Naive B cell (primary cell): ENCODE measurements at regions not wholly inside any gene's neighbourhood (a gene's known extent, or its start where the extent isn't known, plus 50 kb on each side); places are given as distances from the start of the nearest gene placed in this dataset.
"Not testable (repeated sequence)": the region's sequence is repeated elsewhere in the genome, so short reads cannot be mapped to it uniquely, and the experiment has no call there.

Source experiments
- ATAC-seq, 2 donors: fragments of 150-1000 bp; cut with Tn5 transposase; 2 replicates each; pipeline ENCODE4 v1.10.0; 2021; ENCODE audit warnings: low read depth in 2 of 2, mild to moderate bottlenecking in 2 of 2, moderate library complexity in 2 of 2
- DNase-seq: peaks from one replicate; pipeline ENCODE4 v3.0.0; 2022
- H3K27ac Mint-ChIP-seq, 6 donors: one replicate each; pipeline ENCODE4 v1.8.0; 2020 to 2022; ENCODE audit warnings: mild to moderate bottlenecking in 6 of 6, mixed read lengths in 6 of 6, moderate library complexity in 5 of 6, inconsistent platforms in 2 of 6
- H3K27me3 Mint-ChIP-seq, 3 donors: one replicate each; pipeline ENCODE4 v1.8.0; 2021 to 2022; ENCODE audit warnings: mixed read lengths in 3 of 3, mild to moderate bottlenecking in 1 of 3
- H3K36me3 Mint-ChIP-seq, 2 donors: one replicate each; pipeline ENCODE4 v1.8.0; 2020 to 2022; ENCODE audit warnings: mixed read lengths in 2 of 2, inconsistent platforms in 1 of 2, mild to moderate bottlenecking in 1 of 2
- H3K4me1 Mint-ChIP-seq, 3 donors: one replicate each; pipeline ENCODE4 v1.8.0; 2020 to 2022; ENCODE audit warnings: mixed read lengths in 3 of 3, inconsistent platforms in 1 of 3, mild to moderate bottlenecking in 1 of 3, moderate library complexity in 1 of 3
- H3K4me3 Mint-ChIP-seq, 8 donors: one replicate each; pipeline ENCODE4 v1.8.0; 2020 to 2022; ENCODE audit warnings: mild to moderate bottlenecking in 8 of 8, mixed read lengths in 8 of 8, moderate library complexity in 8 of 8, inconsistent platforms in 2 of 8
- H3K9me3 Mint-ChIP-seq, 7 donors: one replicate each; pipeline ENCODE4 v1.8.0; 2020 to 2022; ENCODE audit warnings: mixed read lengths in 7 of 7, mild to moderate bottlenecking in 5 of 7, inconsistent platforms in 2 of 7, moderate library complexity in 1 of 7

DNA sequence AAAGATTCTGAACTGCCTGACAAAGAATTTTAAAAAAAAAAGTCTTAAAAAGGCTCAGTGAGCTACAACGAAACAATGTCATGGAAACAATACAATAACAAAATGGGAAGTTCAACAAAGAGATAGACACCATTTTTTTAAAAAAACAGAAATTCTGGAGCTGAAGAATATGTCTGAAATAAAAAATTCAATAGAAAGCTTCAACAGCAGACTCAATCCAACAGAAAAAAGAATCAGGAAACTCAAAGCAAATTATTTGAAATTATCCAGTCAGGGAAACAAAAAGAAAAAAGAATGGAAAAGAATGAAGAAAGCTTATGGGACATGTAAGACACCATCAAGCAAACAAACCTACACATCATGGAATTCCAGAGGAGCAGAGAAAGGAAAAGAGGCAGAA is 118.5 kb upstream of the LGR5 start:
- Mint-ChIP-seq H3K27ac (no peak overlapping the region), H3K9me3 (peaks cover 9 to 59% (median 34%) of the 10 kb centered on the region in 7 donors), H3K27me3 (peaks cover 0 to 10% (median 0%) of the 10 kb centered on the region in 3 donors), H3K4me3 (no peak overlapping the region), H3K4me1 (no peaks in the 10 kb centered on the region), H3K36me3 (peaks cover 15 to 21% of the 10 kb centered on the region in 2 donors)
- DNase-seq (no peak), ATAC-seq (no peak)

- peaks cover 0 to 7% of the 10 kb centered on the region in 2 donors for H3K36me3 Mint-ChIP-seq
- no peak for DNase-seq
- peaks cover 3 to 25% (median 16%) of the 10 kb centered on the region in 7 donors for H3K9me3 Mint-ChIP-seq
- no peak overlapping the region for H3K27ac Mint-ChIP-seq
- no peak for ATAC-seq
- no peaks in the 10 kb centered on the region for H3K4me1 Mint-ChIP-seq
- H3K27me3 Mint-ChIP-seq, result peaks cover 0 to 6% (median 0%) of the 10 kb centered on the region in 3 donors
- no peak overlapping the region for H3K4me3 Mint-ChIP-seq
Measured at GRCh38 chr12:71315328-71315985, 124.1 kb upstream of the LGR5 start.

DNA sequence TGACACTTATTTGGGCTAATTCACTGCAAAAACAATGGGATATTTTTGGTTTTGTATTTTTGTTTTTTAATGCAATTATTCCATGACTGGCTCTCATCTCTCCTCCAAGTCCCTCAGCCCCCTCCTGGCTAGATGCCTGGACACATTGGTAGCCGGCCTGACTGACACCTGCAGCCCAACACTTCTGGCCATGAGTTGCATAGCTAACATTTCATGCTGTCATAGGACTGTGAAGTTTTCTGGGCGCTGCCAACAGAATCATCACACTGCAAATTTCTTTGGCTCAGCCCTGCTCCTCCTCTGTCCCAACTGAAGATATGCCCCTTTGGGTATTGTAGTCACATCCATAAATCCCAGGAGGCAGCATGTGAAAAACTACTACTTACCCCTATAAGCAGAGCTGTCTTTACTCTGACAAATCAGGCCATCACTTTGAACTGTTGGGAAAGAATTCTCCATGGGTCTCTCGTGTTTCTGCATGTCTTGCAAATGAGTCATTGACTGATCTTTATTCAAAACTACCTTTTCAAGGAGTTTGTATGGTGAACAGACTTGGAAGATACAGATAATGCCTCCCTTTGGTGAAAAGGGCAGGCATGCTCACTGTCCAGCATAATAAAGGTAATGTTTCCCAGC is 126.7 kb upstream of the LGR5 start:
- H3K4me3 Mint-ChIP-seq, result no peak overlapping the region
- no peaks in the 10 kb centered on the region for H3K4me1 Mint-ChIP-seq
- H3K36me3 Mint-ChIP-seq, result peaks cover 0 to 7% of the 10 kb centered on the region in 2 donors
- DNase-seq (no peak), ATAC-seq (no peak)
- H3K9me3 Mint-ChIP-seq, result peaks cover 0 to 14% (median 5%) of the 10 kb centered on the region in 7 donors
- H3K27ac Mint-ChIP-seq, result peak overlapping the region in 1 of 6 donors; percentile 11
- H3K27me3 Mint-ChIP-seq, result peaks cover 0 to 6% (median 0%) of the 10 kb centered on the region in 3 donors

DNA sequence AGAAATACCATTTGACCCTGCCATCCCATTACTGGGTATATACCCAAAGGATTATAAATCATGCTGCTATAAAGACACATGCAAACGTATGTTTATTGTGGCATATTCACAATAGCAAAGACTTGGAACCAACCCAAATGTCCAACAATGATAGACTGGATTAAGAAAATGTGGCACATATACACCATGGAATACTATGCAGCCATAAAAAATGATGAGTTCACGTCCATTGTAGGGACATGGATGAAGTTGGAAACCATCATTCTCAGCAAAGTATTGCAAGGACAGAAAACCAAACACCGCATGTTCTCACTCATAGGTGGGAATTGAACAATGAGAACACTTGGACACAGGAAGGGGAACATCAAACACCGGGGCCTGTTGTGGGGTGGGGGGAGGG is 128.0 kb upstream of the LGR5 start:
- not testable (repeated sequence) for H3K4me1 Mint-ChIP-seq, H3K4me3 Mint-ChIP-seq, H3K36me3 Mint-ChIP-seq, H3K9me3 Mint-ChIP-seq, ATAC-seq, H3K27ac Mint-ChIP-seq, H3K27me3 Mint-ChIP-seq, DNase-seq

DNA sequence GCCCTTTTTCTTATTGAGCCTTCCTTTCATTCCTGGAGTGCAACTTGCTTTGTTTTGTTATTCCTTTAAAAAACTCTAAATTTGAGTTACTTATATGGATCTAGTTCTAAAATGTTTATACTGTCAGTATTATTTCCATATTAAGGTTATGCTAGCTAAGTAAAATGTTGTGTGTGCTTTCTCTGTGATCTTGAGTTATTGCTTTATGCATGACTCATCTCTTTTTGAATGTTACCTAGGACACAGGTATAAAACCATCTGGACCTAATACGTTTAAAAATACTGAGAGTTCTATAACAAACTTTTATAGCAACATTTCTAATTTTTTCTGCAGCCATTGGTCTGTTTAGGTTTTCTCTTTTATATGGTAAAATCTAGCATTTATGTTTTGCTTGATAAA is 132.8 kb upstream of the LGR5 start:
- H3K27me3 Mint-ChIP-seq, result peaks cover 0 to 3% (median 0%) of the 10 kb centered on the region in 3 donors
- ATAC-seq (no peak), DNase-seq (no peak)
- no peaks in the 10 kb centered on the region for H3K36me3 Mint-ChIP-seq
- H3K4me1 Mint-ChIP-seq, result no peaks in the 10 kb centered on the region
- no peak overlapping the region for H3K27ac Mint-ChIP-seq
- H3K9me3 Mint-ChIP-seq, result peaks cover 0 to 8% (median 0%) of the 10 kb centered on the region in 7 donors
- no peak overlapping the region for H3K4me3 Mint-ChIP-seq

- Mint-ChIP-seq H3K27me3 (peaks cover 0 to 3% (median 0%) of the 10 kb centered on the region in 3 donors), H3K9me3 (peaks cover 0 to 6% (median 0%) of the 10 kb centered on the region in 7 donors), H3K4me3 (no peak overlapping the region), H3K4me1 (no peaks in the 10 kb centered on the region), H3K27ac (no peak overlapping the region), H3K36me3 (no peaks in the 10 kb centered on the region)
- DNase-seq (no peak), ATAC-seq (no peak)
Measured at GRCh38 chr12:71304306-71304705, 135.3 kb upstream of the LGR5 start.

- H3K4me3 Mint-ChIP-seq, result no peak overlapping the region
- H3K4me1 Mint-ChIP-seq, result no peaks in the 10 kb centered on the region
- no peaks in the 10 kb centered on the region for H3K36me3 Mint-ChIP-seq
- H3K9me3 Mint-ChIP-seq, result peaks cover 0 to 6% (median 0%) of the 10 kb centered on the region in 7 donors
- no peak for DNase-seq
- ATAC-seq, result no peak
- H3K27ac Mint-ChIP-seq, result no peak overlapping the region
- peaks cover 0 to 3% (median 0%) of the 10 kb centered on the region in 3 donors for H3K27me3 Mint-ChIP-seq
Measured at GRCh38 chr12:71303199-71303598, 136.4 kb upstream of the LGR5 start.

GRCh38 chr12:71300772-71301675 is 138.6 kb upstream of the LGR5 start:
- no peak overlapping the region for H3K4me3 Mint-ChIP-seq
- no peaks in the 10 kb centered on the region for H3K4me1 Mint-ChIP-seq
- no peak overlapping the region for H3K27ac Mint-ChIP-seq
- no peaks in the 10 kb centered on the region for H3K36me3 Mint-ChIP-seq
- peaks cover 0 to 1% (median 0%) of the 10 kb centered on the region in 7 donors for H3K9me3 Mint-ChIP-seq
- H3K27me3 Mint-ChIP-seq, result peaks cover 0 to 1% (median 0%) of the 10 kb centered on the region in 3 donors
- DNase-seq, result no peak
- ATAC-seq, result no peak

DNA sequence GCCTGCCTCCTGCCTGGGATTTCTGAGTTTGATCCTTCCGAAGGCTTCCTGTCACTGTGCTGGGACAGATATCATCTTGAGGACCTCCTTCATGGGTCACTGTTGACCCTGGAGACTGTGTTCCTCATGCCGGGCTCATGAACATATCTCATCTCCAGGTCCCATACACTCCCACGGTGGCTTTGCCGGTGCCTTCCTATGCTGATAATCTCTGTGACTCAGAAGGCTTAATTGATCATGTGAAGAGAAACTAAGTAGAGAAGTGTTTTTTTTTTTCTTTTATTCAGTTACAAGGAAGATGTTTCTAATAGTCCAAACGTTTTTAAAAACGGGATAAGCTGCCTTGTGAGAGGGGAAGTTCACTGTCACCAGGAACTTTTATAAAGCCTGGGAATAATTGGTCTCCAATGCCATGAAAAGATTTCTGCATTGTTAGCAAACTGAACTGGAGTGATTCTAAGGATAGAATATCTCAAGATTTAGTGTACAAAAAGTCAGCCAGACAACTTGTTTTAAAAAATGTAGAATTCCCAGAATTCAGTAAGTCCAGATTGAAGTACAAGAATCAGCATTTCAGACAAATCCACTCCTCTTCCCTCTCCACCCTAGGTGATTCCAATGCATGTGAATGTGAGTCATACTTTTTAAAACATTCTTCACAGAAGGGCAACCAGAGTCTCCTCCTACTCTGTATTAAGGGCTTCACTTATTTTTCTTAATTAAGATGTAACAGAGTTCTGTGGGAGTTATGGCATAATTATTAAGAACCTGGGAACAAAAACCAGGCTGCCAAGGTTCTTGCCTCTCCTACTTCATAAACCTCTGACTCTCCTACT is 139.8 kb upstream of the LGR5 start:
- H3K27me3 Mint-ChIP-seq, result no peaks in the 10 kb centered on the region
- no peaks in the 10 kb centered on the region for H3K9me3 Mint-ChIP-seq
- no peaks in the 10 kb centered on the region for H3K36me3 Mint-ChIP-seq
- no peak overlapping the region for H3K4me3 Mint-ChIP-seq
- DNase-seq, result no peak
- no peak overlapping the region for H3K27ac Mint-ChIP-seq
- no peak for ATAC-seq
- no peaks in the 10 kb centered on the region for H3K4me1 Mint-ChIP-seq

- Mint-ChIP-seq H3K4me3 (no peak overlapping the region), H3K9me3 (peaks cover 0 to 3% (median 0%) of the 10 kb centered on the region in 7 donors), H3K27me3 (peaks cover 0 to 1% (median 0%) of the 10 kb centered on the region in 3 donors)
Measured at GRCh38 chr12:71297930-71298329, 140.1 kb upstream of the TSPAN8 start.

DNA sequence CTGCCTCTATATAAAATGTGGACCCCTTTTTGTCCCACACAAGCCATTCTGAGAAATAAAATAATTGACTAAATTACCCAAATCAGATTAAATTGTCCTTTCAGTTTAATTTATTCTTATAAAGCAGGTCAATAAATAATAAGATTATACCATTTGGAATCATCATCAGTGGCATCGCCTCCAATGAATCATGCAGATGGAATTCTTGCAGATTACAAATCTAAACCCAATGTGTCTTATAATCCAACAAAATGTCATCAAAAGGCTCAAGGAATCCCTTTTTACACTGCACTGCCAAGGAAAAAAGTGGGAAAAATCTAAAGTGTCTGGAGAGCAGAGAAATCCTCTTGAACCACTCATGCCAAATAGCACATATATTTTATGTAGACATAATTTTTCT is 138.2 kb upstream of the TSPAN8 start:
- Mint-ChIP-seq H3K4me3 (no peak overlapping the region), H3K9me3 (peaks cover 4 to 13% (median 11%) of the 10 kb centered on the region in 7 donors), H3K27ac (no peak overlapping the region), H3K36me3 (peaks cover 0 to 8% of the 10 kb centered on the region in 2 donors), H3K4me1 (no peaks in the 10 kb centered on the region), H3K27me3 (peaks cover 0 to 6% (median 0%) of the 10 kb centered on the region in 3 donors)
- DNase-seq, result no peak
- ATAC-seq, result no peak

More at GRCh38 chr12:71297930-71298329, 140.1 kb upstream of the TSPAN8 start:
- no peak for DNase-seq
- ATAC-seq, result no peak
- Mint-ChIP-seq H3K27ac (no peak overlapping the region), H3K36me3 (no peaks in the 10 kb centered on the region), H3K4me1 (no peaks in the 10 kb centered on the region)

DNA sequence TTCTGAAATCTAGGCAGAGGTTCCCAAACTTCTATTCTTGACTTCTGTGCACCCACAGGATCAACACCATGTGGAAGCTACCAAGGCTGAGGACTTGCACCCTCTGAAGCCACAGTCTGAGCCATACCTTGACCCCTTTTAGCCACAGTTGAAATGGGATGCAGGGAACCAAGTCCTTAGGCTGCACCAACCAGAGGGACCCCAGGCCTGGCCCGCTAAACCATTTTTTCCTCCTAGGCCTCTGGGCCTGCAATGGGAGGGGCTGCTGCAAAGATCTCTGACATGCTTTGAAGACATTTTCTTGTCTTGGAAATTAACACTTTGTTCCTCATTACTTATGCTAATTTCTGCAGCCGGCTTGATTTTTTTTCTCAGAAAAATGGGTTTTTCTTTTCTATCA is 133.9 kb upstream of the TSPAN8 start:
- peaks cover 4 to 18% (median 12%) of the 10 kb centered on the region in 7 donors for H3K9me3 Mint-ChIP-seq
- ATAC-seq, result no peak
- no peaks in the 10 kb centered on the region for H3K4me1 Mint-ChIP-seq
- peaks cover 0 to 8% (median 0%) of the 10 kb centered on the region in 3 donors for H3K27me3 Mint-ChIP-seq
- no peak overlapping the region for H3K4me3 Mint-ChIP-seq
- no peak for DNase-seq
- peaks cover 5 to 8% of the 10 kb centered on the region in 2 donors for H3K36me3 Mint-ChIP-seq
- no peak overlapping the region for H3K27ac Mint-ChIP-seq

- Mint-ChIP-seq H3K27me3 (no peaks in the 10 kb centered on the region), H3K4me1 (no peaks in the 10 kb centered on the region), H3K4me3 (no peak overlapping the region), H3K27ac (no peak overlapping the region), H3K36me3 (no peaks in the 10 kb centered on the region), H3K9me3 (peaks cover 0 to 3% (median 2%) of the 10 kb centered on the region in 7 donors)
- ATAC-seq (no peak), DNase-seq (no peak)
Measured at GRCh38 chr12:71283883-71284282, 126.1 kb upstream of the TSPAN8 start.
